NCI-H1048 (cell line): ENCODE measurements at regions not wholly inside any gene's neighbourhood (a gene's known extent, or its start where the extent isn't known, plus 50 kb on each side); places are given as distances from the start of the nearest gene placed in this dataset.
"Not testable (repeated sequence)": the region's sequence is repeated elsewhere in the genome, so short reads cannot be mapped to it uniquely, and the experiment has no call there.

ENCODE experiments used
- DNase-seq: peaks from one replicate; lab custom pipeline; 2025; lab: John Stamatoyannopoulos, UW

GRCh38 chr15:93948726-93949125 is 282.6 kb upstream of the MCTP2 start:
- no peak for DNase-seq

GRCh38 chr15:93943586-93943985 is 287.8 kb upstream of the MCTP2 start:
- DNase-seq: no peak

GRCh38 chr15:93942269-93942694 is 289.1 kb upstream of the MCTP2 start:
- DNase-seq: peak; percentile 64

- DNase-seq: no peak
Observed at GRCh38 chr15:93941697-93942096, 289.7 kb upstream of the MCTP2 start.

GRCh38 chr15:93940226-93940625 is 291.1 kb upstream of the MCTP2 start:
- DNase-seq: no peak

GRCh38 chr15:93932164-93932776 is 299.1 kb upstream of the MCTP2 start:
- no peak for DNase-seq

GRCh38 chr15:93929375-93930094 is 301.8 kb upstream of the MCTP2 start:
- DNase-seq: no peak

GRCh38 chr15:93920204-93920603 is 311.2 kb upstream of the MCTP2 start:
- DNase-seq: no peak

- not testable (repeated sequence) for DNase-seq
Observed at GRCh38 chr15:93918801-93919200, 312.6 kb upstream of the MCTP2 start.

- DNase-seq: no peak
Observed at GRCh38 chr15:93917181-93917580, 314.2 kb upstream of the MCTP2 start.

- DNase-seq: no peak
Observed at GRCh38 chr15:93913871-93914270, 317.5 kb upstream of the MCTP2 start.

GRCh38 chr15:93913310-93913709 is 318.1 kb upstream of the MCTP2 start:
- no peak for DNase-seq

- no peak for DNase-seq
Observed at GRCh38 chr15:93900476-93901400, 330.6 kb upstream of the MCTP2 start.

GRCh38 chr15:93899817-93900216 is 331.5 kb upstream of the MCTP2 start:
- DNase-seq: no peak

GRCh38 chr15:93897377-93897776 is 334.0 kb upstream of the MCTP2 start:
- no peak for DNase-seq

GRCh38 chr15:93895976-93896770 is 335.2 kb upstream of the MCTP2 start:
- DNase-seq: no peak

- no peak for DNase-seq
Observed at GRCh38 chr15:93894438-93895036, 336.8 kb upstream of the MCTP2 start.

- no peak for DNase-seq
Observed at GRCh38 chr15:93887151-93887550, 344.2 kb upstream of the MCTP2 start.

- no peak for DNase-seq
Observed at GRCh38 chr15:93882779-93883178, 348.6 kb upstream of the MCTP2 start.

GRCh38 chr15:93882141-93882540 is 349.2 kb upstream of the MCTP2 start:
- no peak for DNase-seq

- DNase-seq: no peak
Observed at GRCh38 chr15:93881310-93881709, 350.1 kb upstream of the MCTP2 start.
